ENCODE measurements at regions not wholly inside any gene's neighbourhood (a gene's known extent, or its start where the extent isn't known, plus 50 kb on each side); places are given as distances from the start of the nearest gene placed in this dataset.
"Not testable (repeated sequence)": the region's sequence is repeated elsewhere in the genome, so short reads cannot be mapped to it uniquely, and the experiment has no call there.

- Histone ChIP-seq H3K36me3 (ENCODE audit: control insufficient read depth in 3 of 3, insufficient read depth in 2 of 3, low read depth in 1 of 3, low read length in 3 of 3) (no peaks in the 10 kb centered on the region), H3K27me3 (ENCODE audit: control insufficient read depth in 3 of 3, insufficient read depth in 3 of 3, low read length in 3 of 3) (no peaks in the 10 kb centered on the region), H3K4me1 (ENCODE audit: control insufficient read depth in 3 of 3, insufficient read depth in 2 of 3, low read depth in 1 of 3, low read length in 2 of 3) (no peaks in the 10 kb centered on the region), H3K9me3 (ENCODE audit: control insufficient read depth in 2 of 2, insufficient read depth in 1 of 2, low read depth in 1 of 2, low read length in 1 of 2) (no peaks in the 10 kb centered on the region), H3K4me3 (ENCODE audit: low read depth in 1 of 3, low read length in 3 of 3) (no peak overlapping the region), H3K27ac (ENCODE audit: low read depth in 1 of 3, low read length in 2 of 3) (no peak overlapping the region)
- no peak for FAIRE-seq
- no peak for DNase-seq
- 33 to 52% methylated on average over 2 of the region's 2 CpGs; no CpG with 5 or more reads in 1 of the 3 donors for WGBS, 3 donors
Measured at GRCh38 chrY:11769937-11770336, 931.1 kb upstream of the USP9Y start.

- not testable (repeated sequence) for H3K27me3 ChIP-seq (ENCODE audit: control insufficient read depth in 3 of 3, insufficient read depth in 3 of 3, low read length in 3 of 3); DNase-seq; FAIRE-seq; H3K9me3 ChIP-seq (ENCODE audit: control insufficient read depth in 2 of 2, insufficient read depth in 1 of 2, low read depth in 1 of 2, low read length in 1 of 2); H3K27ac ChIP-seq (ENCODE audit: low read depth in 1 of 3, low read length in 2 of 3); H3K4me1 ChIP-seq (ENCODE audit: control insufficient read depth in 3 of 3, insufficient read depth in 2 of 3, low read depth in 1 of 3, low read length in 2 of 3); H3K4me3 ChIP-seq (ENCODE audit: low read depth in 1 of 3, low read length in 3 of 3); H3K36me3 ChIP-seq (ENCODE audit: control insufficient read depth in 3 of 3, insufficient read depth in 2 of 3, low read depth in 1 of 3, low read length in 3 of 3)
- WGBS, 3 donors: 17 to 33% methylated on average over 1 of the region's 1 CpG; no CpG with 5 or more reads in 1 of the 3 donors
Measured at GRCh38 chrY:11779743-11780142, 921.3 kb upstream of the USP9Y start.

- 79 to 80% methylated on average over 3 to 13 of the region's 13 CpGs; no CpG with 5 or more reads in 1 of the 3 donors for WGBS, 3 donors
- not testable (repeated sequence) for FAIRE-seq; H3K4me1 ChIP-seq (ENCODE audit: control insufficient read depth in 3 of 3, insufficient read depth in 2 of 3, low read depth in 1 of 3, low read length in 2 of 3); DNase-seq; H3K9me3 ChIP-seq (ENCODE audit: control insufficient read depth in 2 of 2, insufficient read depth in 1 of 2, low read depth in 1 of 2, low read length in 1 of 2); H3K36me3 ChIP-seq (ENCODE audit: control insufficient read depth in 3 of 3, insufficient read depth in 2 of 3, low read depth in 1 of 3, low read length in 3 of 3); H3K27me3 ChIP-seq (ENCODE audit: control insufficient read depth in 3 of 3, insufficient read depth in 3 of 3, low read length in 3 of 3); H3K4me3 ChIP-seq (ENCODE audit: low read depth in 1 of 3, low read length in 3 of 3); H3K27ac ChIP-seq (ENCODE audit: low read depth in 1 of 3, low read length in 2 of 3)
Measured at GRCh38 chrY:11789057-11789456, 912.0 kb upstream of the USP9Y start.

- FAIRE-seq; H3K36me3 ChIP-seq (ENCODE audit: control insufficient read depth in 3 of 3, insufficient read depth in 2 of 3, low read depth in 1 of 3, low read length in 3 of 3); H3K27me3 ChIP-seq (ENCODE audit: control insufficient read depth in 3 of 3, insufficient read depth in 3 of 3, low read length in 3 of 3); H3K9me3 ChIP-seq (ENCODE audit: control insufficient read depth in 2 of 2, insufficient read depth in 1 of 2, low read depth in 1 of 2, low read length in 1 of 2); H3K27ac ChIP-seq (ENCODE audit: low read depth in 1 of 3, low read length in 2 of 3); H3K4me1 ChIP-seq (ENCODE audit: control insufficient read depth in 3 of 3, insufficient read depth in 2 of 3, low read depth in 1 of 3, low read length in 2 of 3); H3K4me3 ChIP-seq (ENCODE audit: low read depth in 1 of 3, low read length in 3 of 3): not testable (repeated sequence)
- WGBS, 3 donors: 21 to 42% methylated on average over 6 of the region's 6 CpGs; no CpG with 5 or more reads in 1 of the 3 donors
- DNase-seq: peak in 1 of 2 donors; percentile 5
Measured at GRCh38 chrY:11823752-11824151, 877.3 kb upstream of the USP9Y start.

GRCh38 chrY:11834197-11834596, 866.8 kb upstream of the USP9Y start:
- H3K4me3 ChIP-seq (ENCODE audit: low read depth in 1 of 3, low read length in 3 of 3); H3K36me3 ChIP-seq (ENCODE audit: control insufficient read depth in 3 of 3, insufficient read depth in 2 of 3, low read depth in 1 of 3, low read length in 3 of 3); H3K9me3 ChIP-seq (ENCODE audit: control insufficient read depth in 2 of 2, insufficient read depth in 1 of 2, low read depth in 1 of 2, low read length in 1 of 2); H3K27ac ChIP-seq (ENCODE audit: low read depth in 1 of 3, low read length in 2 of 3); H3K27me3 ChIP-seq (ENCODE audit: control insufficient read depth in 3 of 3, insufficient read depth in 3 of 3, low read length in 3 of 3); FAIRE-seq; H3K4me1 ChIP-seq (ENCODE audit: control insufficient read depth in 3 of 3, insufficient read depth in 2 of 3, low read depth in 1 of 3, low read length in 2 of 3); DNase-seq: not testable (repeated sequence)
- WGBS, 3 donors: 47 to 52% methylated on average over 7 of the region's 7 CpGs; no CpG with 5 or more reads in 1 of the 3 donors
